ENCODE measurements at regions not wholly inside any gene's neighbourhood (a gene's known extent, or its start where the extent isn't known, plus 50 kb on each side); places are given as distances from the start of the nearest gene placed in this dataset.

DNA sequence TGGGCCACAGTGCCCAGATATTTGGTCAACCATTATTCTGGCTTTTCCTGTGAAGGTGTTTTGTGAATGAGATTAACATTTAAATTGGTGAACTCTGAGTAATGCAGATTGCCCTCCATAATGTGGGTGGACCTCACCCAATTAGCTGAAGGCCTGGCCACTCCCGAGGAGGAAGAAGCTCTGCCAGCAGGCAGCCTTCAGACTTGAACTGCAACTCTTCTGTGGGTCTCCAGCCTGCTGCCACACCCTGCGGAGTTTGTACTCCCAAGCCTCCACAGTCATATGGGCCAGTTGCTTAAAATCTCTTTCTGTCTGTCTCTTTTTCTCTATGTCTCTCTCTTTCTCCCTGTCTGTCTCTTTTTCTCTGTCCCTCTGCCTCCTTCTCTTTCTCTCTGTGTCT is 262.7 kb downstream of the MYCN start:
- TF ChIP-seq, protein P1, sequence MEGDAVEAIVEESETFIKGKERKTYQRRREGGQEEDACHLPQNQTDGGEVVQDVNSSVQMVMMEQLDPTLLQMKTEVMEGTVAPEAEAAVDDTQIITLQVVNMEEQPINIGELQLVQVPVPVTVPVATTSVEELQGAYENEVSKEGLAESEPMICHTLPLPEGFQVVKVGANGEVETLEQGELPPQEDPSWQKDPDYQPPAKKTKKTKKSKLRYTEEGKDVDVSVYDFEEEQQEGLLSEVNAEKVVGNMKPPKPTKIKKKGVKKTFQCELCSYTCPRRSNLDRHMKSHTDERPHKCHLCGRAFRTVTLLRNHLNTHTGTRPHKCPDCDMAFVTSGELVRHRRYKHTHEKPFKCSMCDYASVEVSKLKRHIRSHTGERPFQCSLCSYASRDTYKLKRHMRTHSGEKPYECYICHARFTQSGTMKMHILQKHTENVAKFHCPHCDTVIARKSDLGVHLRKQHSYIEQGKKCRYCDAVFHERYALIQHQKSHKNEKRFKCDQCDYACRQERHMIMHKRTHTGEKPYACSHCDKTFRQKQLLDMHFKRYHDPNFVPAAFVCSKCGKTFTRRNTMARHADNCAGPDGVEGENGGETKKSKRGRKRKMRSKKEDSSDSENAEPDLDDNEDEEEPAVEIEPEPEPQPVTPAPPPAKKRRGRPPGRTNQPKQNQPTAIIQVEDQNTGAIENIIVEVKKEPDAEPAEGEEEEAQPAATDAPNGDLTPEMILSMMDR (conservative IDR thresholded peaks at IDR 0.05 in 1 of 2, IDR thresholded peaks at IDR 0.05 in 1 of 2; ENCODE audit: extremely low read depth in 1 of 2, insufficient read depth in 1 of 2, low read depth in 1 of 2, low read length in 2 of 2): no peak
- no peak for TF ChIP-seq EZH2 (IDR thresholded peaks at IDR 0.05; ENCODE audit: borderline replicate concordance, low read length)
